ENCODE measurements at regions not wholly inside any gene's neighbourhood (a gene's known extent, or its start where the extent isn't known, plus 50 kb on each side); places are given as distances from the start of the nearest gene placed in this dataset.

- TF ChIP-seq MYC (IDR thresholded peaks at IDR 0.05; ENCODE audit: low read depth, low read length) (no peak), CTCF (IDR thresholded peaks at IDR 0.05; ENCODE audit: low read depth, low read length) (no peak), POLR2A (IDR thresholded peaks at IDR 0.05; ENCODE audit: extremely low read depth, insufficient read length) (no peak), MAX (IDR thresholded peaks at IDR 0.05; ENCODE audit: low read depth, low read length) (no peak)
- no peak for DNase-seq (ENCODE audit: low read depth)
- H3K4me3 ChIP-seq (ENCODE audit: low read depth, low read length) = no peak overlapping the region
Measured at GRCh38 chr1:230499496-230499895, 73.4 kb upstream of the PGBD5 start.

DNA sequence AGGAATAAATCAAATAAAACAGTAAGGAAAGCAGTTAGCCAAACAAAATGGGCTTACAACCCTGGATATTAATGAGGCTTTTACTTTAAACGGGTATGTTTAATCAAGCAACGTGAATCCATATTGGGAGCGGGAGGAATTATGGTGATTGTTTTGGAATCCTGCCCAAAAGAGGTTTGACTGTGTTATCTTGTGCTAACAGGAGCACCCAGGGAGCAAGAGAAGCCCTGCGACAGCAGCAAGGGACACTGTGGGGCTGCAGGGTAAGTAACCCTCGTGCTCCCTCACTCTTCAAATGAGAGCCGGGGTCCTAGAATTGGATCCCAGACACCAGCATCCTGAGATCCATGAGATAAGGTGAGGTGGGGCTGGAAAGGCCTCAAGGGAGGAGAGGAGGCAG is 72.6 kb upstream of the PGBD5 start:
- no peak for DNase-seq (ENCODE audit: low read depth)
- H3K4me3 ChIP-seq (ENCODE audit: low read depth, low read length) = no peak overlapping the region
- no peak for TF ChIP-seq POLR2A (IDR thresholded peaks at IDR 0.05; ENCODE audit: extremely low read depth, insufficient read length)
- no peak for TF ChIP-seq MYC (IDR thresholded peaks at IDR 0.05; ENCODE audit: low read depth, low read length)
- no peak for TF ChIP-seq CTCF (IDR thresholded peaks at IDR 0.05; ENCODE audit: low read depth, low read length)
- no peak for TF ChIP-seq MAX (IDR thresholded peaks at IDR 0.05; ENCODE audit: low read depth, low read length)

- DNase-seq (ENCODE audit: low read depth) = no peak
- H3K4me3 ChIP-seq (ENCODE audit: low read depth, low read length) = no peak overlapping the region
- TF ChIP-seq POLR2A (IDR thresholded peaks at IDR 0.05; ENCODE audit: extremely low read depth, insufficient read length) (no peak), MYC (IDR thresholded peaks at IDR 0.05; ENCODE audit: low read depth, low read length) (no peak), MAX (IDR thresholded peaks at IDR 0.05; ENCODE audit: low read depth, low read length) (no peak), CTCF (IDR thresholded peaks at IDR 0.05; ENCODE audit: low read depth, low read length) (no peak)
Measured at GRCh38 chr1:230496451-230496850, 70.3 kb upstream of the PGBD5 start.

GRCh38 chr1:230495891-230496385 is 69.8 kb upstream of the PGBD5 start:
- TF ChIP-seq MAX (IDR thresholded peaks at IDR 0.05; ENCODE audit: low read depth, low read length) (no peak), CTCF (IDR thresholded peaks at IDR 0.05; ENCODE audit: low read depth, low read length) (no peak), POLR2A (IDR thresholded peaks at IDR 0.05; ENCODE audit: extremely low read depth, insufficient read length) (no peak)
- DNase-seq (ENCODE audit: low read depth) = no peak
- no peak overlapping the region for H3K4me3 ChIP-seq (ENCODE audit: low read depth, low read length)

DNA sequence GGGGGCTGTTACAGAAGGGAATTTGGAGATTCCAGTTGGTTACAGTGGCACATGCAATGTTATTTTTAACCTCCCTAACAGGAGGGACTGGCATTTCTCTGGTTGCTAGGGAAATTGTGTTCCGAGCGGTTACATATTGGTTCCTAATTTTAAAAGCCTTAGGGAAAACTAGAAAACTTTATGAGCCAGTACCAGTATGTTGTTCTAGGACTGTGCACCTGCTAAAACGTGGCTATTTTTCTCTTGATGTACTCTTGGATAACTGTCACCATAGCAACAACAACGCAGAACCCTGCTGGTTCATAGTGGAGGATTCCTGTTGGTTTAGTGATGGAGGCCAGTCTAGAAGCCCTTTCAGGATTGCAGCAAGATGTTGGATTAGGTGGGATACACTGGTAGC is 68.9 kb upstream of the PGBD5 start:
- DNase-seq (ENCODE audit: low read depth) = no peak
- H3K4me3 ChIP-seq (ENCODE audit: low read depth, low read length) = no peak overlapping the region
- no peak for TF ChIP-seq MYC (IDR thresholded peaks at IDR 0.05; ENCODE audit: low read depth, low read length)
- no peak for TF ChIP-seq POLR2A (IDR thresholded peaks at IDR 0.05; ENCODE audit: extremely low read depth, insufficient read length)
- TF ChIP-seq CTCF (IDR thresholded peaks at IDR 0.05; ENCODE audit: low read depth, low read length) = no peak
- no peak for TF ChIP-seq MAX (IDR thresholded peaks at IDR 0.05; ENCODE audit: low read depth, low read length)

DNA sequence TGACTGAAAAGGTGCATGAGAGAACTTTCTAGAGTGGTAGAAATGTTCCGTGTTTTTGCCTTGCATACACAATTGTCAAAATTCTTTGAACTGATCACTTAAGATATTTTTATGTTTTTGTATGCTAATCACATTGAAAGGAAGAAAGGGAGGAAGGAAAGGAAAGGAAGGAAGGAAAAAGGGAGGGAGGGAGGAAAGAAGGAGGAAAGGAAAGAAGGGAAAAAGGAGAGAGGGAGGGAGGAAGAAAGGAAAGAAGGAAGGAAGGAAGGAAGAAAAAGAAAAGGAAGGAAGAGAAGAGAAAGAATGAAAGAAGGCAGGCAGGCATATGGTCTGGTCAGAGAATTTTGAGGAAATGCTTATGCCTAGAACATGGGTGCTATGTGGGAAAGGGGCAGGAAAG is 68.4 kb upstream of the PGBD5 start:
- no peak for TF ChIP-seq MAX (IDR thresholded peaks at IDR 0.05; ENCODE audit: low read depth, low read length)
- no peak for TF ChIP-seq MYC (IDR thresholded peaks at IDR 0.05; ENCODE audit: low read depth, low read length)
- TF ChIP-seq CTCF (IDR thresholded peaks at IDR 0.05; ENCODE audit: low read depth, low read length) = no peak
- TF ChIP-seq POLR2A (IDR thresholded peaks at IDR 0.05; ENCODE audit: extremely low read depth, insufficient read length) = no peak
- no peak for DNase-seq (ENCODE audit: low read depth)
- H3K4me3 ChIP-seq (ENCODE audit: low read depth, low read length) = no peak overlapping the region
